GM12874 (cell line): ENCODE measurements at regions not wholly inside any gene's neighbourhood (a gene's known extent, or its start where the extent isn't known, plus 50 kb on each side); places are given as distances from the start of the nearest gene placed in this dataset.

Source experiments
- CTCF ChIP-seq: IDR thresholded peaks from 2 replicates; pipeline ENCODE4 v1.5.1; 2011; ENCODE audit warnings: low read depth, mild to moderate bottlenecking, control low read depth, low read length, moderate library complexity; ENCODE audit not compliant: insufficient read depth

GRCh38 chr1:213448360-213448759 lies 397.3 kb downstream of the RPS6KC1 start:
- no peak for TF ChIP-seq CTCF

- no peak for TF ChIP-seq CTCF
Observed at GRCh38 chr1:213448776-213449175, 397.7 kb downstream of the RPS6KC1 start.

GRCh38 chr1:213452501-213452900 lies 401.5 kb downstream of the RPS6KC1 start:
- no peak for TF ChIP-seq CTCF

- TF ChIP-seq CTCF, result no peak
Observed at GRCh38 chr1:213457186-213457585, 406.1 kb downstream of the RPS6KC1 start.

- TF ChIP-seq CTCF, result no peak
Observed at GRCh38 chr1:213457733-213458132, 406.7 kb downstream of the RPS6KC1 start.

GRCh38 chr1:213464786-213465460 lies 413.9 kb downstream of the RPS6KC1 start:
- TF ChIP-seq CTCF, result no peak

GRCh38 chr1:213466541-213466940 lies 415.5 kb downstream of the RPS6KC1 start:
- no peak for TF ChIP-seq CTCF

GRCh38 chr1:213474054-213474453 lies 423.0 kb downstream of the RPS6KC1 start:
- TF ChIP-seq CTCF, result no peak
